ENCODE measurements at regions not wholly inside any gene's neighbourhood (a gene's known extent, or its start where the extent isn't known, plus 50 kb on each side); places are given as distances from the start of the nearest gene placed in this dataset.
"Not testable (repeated sequence)": the region's sequence is repeated elsewhere in the genome, so short reads cannot be mapped to it uniquely, and the experiment has no call there.

GRCh38 chr13:84760956-84761355 is 878.7 kb upstream of the SLITRK1 start:
- no peak for DNase-seq (ENCODE audit: low spot score)

GRCh38 chr13:84749126-84749525 is 866.9 kb upstream of the SLITRK1 start:
- no peak for DNase-seq (ENCODE audit: low spot score)

- DNase-seq (ENCODE audit: low spot score): no peak
Measured at GRCh38 chr13:84745051-84745551, 862.8 kb upstream of the SLITRK1 start.

DNA sequence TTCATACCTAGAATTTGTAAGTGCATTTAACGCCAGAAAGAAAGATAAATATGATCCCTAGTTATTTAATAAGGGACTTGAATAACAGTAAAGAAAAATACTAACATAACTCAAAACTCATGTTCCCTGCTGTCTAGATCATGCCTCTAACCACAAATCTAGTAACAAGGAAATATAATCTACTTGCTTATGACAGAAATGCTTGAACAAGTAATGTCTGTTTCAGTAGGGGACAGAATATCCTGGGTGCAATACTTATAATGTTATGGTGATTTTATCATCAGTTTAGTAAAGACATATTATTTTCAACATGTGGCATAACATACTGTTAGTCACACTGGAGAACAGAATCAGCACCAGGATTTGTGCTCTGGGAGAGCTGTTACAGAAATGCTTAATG is 861.9 kb upstream of the SLITRK1 start:
- DNase-seq (ENCODE audit: low spot score): no peak

DNA sequence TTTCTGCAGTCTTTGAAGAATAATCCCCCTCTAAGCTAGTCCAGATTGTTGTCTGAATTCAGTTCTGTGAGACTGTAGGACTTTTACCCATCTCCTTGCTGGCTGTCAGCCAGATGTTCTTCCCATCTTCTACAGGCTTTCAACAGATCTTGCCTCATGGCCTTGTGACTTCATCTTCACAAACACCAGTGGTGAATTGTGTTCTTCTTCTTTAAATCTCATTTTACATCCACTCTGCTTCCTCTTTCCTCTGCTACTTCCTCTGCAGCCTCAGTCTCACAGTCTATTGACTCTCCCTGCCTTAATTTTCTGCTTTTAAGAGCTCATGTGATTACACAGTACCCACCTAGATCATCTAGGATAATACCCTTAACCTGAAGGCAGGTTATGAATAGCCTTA is 859.0 kb upstream of the SLITRK1 start:
- no peak for DNase-seq (ENCODE audit: low spot score)

DNA sequence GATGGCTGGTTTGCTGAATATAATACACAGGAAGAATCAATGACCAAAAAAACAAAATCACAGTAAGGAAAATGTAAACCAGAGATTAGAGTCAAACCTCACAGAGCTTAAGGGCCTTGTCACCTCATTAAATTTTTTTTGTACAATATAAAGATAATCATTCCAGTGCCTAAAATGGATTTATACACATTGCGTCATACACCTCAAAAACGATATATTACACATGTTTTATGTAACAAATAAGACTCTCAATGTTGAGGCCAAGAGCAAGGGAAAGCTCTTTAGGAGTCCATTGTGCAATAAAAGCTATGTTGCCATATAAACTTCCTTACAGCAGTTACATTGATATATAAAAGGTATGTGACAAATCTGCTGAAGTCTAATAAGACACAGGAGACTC is 856.7 kb upstream of the SLITRK1 start:
- DNase-seq (ENCODE audit: low spot score): no peak

DNA sequence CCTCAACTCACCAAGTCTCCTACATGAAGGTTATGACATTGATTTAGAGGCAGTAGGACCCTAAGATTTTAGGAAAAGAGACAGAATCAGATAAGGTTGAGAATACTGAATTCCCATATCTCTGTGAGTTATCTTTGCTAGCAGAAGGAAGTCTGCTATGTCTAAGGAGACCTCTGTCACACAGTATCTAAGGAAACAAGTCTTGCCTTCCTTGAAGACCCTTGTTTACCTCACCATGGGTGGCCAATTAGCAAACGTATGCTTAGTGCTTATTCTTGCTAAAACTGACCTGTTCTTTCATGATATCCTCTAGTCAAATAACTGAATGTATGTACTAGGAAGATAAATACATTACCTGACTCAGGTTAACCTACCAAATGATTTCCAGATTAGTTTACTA is 855.4 kb upstream of the SLITRK1 start:
- DNase-seq (ENCODE audit: low spot score): no peak

GRCh38 chr13:84730376-84730775 is 848.1 kb upstream of the SLITRK1 start:
- no peak for DNase-seq (ENCODE audit: low spot score)

GRCh38 chr13:84705982-84706710 is 823.9 kb upstream of the SLITRK1 start:
- no peak for DNase-seq (ENCODE audit: low spot score)

DNA sequence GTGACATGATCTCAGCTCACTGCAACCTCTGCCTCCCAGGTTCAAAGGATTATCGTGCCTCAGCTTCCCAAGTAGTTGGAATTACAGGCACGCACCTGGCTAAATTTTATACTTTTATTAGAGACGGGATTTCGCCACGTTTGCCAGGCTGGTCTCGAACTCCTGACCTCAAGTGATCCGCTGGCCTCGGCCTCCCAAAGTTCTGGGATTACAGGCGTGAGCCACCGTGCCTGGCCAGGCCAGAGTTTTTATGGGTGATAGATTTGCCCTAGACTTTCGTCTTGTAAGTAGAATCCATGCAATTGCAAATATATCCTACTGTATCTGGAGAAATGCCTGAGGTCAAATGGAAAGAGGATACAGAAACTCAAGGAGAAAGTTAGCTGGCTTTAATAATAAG is 819.9 kb upstream of the SLITRK1 start:
- no peak for DNase-seq (ENCODE audit: low spot score)

DNA sequence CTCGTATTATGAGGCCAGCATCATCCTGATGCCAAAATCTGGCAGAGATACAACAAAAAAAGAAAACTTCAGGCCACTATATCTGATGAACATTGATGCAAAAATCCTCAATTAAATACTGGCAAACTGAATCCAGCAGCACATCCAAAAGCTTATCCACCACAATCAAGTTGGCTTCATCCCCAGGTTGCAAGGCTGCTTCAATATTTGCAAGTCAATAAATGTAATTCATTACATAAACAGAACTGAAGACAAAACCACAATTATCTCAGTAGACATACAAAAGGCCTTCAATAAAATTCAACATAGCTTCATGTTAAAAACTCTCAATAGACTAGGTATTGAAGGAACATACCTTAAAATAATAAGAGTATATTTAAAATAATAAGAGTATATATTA is 815.3 kb upstream of the SLITRK1 start:
- DNase-seq (ENCODE audit: low spot score): not testable (repeated sequence)

DNA sequence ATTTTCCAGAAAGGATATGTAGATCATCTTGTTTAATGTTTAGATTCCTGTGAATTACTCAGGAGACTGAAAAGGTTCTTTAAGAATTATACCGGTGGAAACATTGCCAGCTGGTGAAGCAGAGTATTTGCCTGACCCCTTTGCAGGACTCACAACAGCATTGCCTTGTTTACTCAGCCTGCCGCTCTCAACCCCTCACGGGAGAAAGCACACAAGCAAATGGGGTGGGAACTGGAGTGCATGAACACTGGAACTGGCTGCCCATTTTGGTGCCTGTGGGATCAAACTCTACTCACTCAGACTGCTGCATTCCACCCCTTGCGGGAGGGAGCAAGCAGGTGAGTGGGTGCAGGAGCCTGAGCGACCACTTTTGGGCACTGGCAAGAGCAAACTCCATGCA is 804.7 kb upstream of the SLITRK1 start:
- no peak for DNase-seq (ENCODE audit: low spot score)

- no peak for DNase-seq (ENCODE audit: low spot score)
Measured at GRCh38 chr13:84686458-84686857, 804.2 kb upstream of the SLITRK1 start.

GRCh38 chr13:84684804-84685203 is 802.5 kb upstream of the SLITRK1 start:
- DNase-seq (ENCODE audit: low spot score): no peak

DNA sequence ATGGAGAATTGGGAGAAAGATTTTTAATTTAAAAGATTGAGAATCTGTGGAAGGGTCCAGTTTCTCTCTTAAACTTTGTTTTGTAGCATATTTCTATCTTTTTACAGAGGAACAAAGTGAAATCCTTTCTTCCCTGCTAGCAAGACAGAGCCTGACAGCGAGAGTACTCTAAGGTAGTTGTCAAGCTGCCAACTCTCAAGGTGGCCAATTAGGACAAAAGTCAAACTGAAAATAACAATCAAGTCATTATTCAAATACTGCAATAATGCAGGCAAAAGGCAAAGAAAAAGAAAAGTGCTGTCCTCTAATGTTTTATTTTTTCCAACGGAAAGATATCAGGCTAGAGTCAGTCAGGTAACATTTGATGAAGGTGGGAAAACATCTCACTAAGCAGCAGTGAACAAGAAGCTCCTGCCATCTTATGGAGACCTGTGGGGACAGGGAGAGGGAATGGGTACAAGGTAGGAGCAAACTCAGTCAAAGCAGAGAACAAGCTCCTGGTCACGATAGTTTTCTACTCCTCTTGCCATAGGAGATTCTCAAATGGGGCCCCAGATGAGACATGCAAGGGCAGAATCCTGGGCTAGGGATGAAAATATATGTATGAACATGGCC is 801.9 kb upstream of the SLITRK1 start:
- DNase-seq (ENCODE audit: low spot score): no peak

GRCh38 chr13:84683448-84683847 is 801.2 kb upstream of the SLITRK1 start:
- DNase-seq (ENCODE audit: low spot score): no peak

DNA sequence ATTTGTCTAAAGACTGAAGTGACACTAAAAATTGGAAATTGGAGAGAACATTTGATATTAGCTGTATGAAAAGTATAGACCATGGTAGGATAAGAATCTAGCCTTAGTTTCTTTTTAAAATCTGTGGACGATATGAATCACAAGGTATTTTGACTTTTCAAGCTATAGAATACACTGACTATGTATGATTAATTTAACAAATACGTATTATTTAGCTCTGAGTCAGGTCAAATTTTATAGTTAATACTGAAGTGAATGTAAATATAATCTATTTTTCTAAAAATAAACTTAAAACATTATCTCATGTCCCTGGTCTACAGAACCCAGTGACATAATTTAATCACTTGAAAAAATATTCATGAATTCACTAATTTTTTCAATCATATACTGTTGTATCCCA is 795.6 kb upstream of the SLITRK1 start:
- DNase-seq (ENCODE audit: low spot score): no peak

DNA sequence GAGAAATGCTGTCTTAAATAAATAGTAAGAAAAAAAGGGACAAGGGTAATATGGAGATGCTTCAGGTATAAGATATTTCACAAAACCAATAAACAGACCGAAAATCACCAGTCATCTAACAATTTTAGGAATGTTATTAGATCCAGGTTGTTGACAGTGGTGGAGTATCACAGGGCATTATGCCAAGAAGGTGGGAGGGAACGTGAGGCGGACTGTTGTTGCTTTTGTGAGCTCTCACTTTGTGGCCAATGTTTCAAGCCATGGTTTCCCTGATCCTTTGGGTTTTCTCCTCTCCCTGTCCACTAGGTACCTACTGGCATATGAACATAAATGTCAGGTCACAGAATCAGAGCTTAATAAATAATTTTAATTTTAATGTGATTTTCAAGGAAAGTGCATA is 790.3 kb upstream of the SLITRK1 start:
- DNase-seq (ENCODE audit: low spot score): no peak

DNA sequence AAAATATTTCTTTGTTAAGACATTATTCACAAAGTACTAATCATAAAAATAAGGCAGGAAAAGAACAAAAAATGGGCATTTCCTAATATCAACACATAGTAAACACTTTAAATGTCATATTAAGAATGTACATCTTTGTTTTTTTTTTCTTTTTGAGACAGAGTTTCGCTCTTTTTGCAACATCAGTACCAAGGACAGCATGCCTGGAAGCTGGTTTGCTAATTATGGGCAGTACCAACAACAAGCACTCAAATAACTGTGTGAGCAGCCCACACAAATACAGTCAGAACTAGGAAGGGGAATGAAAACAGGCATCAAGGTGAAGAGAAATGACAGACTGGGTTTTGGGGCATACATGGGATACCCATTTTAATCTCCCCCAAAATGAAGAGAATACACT is 788.0 kb upstream of the SLITRK1 start:
- DNase-seq (ENCODE audit: low spot score): no peak

DNA sequence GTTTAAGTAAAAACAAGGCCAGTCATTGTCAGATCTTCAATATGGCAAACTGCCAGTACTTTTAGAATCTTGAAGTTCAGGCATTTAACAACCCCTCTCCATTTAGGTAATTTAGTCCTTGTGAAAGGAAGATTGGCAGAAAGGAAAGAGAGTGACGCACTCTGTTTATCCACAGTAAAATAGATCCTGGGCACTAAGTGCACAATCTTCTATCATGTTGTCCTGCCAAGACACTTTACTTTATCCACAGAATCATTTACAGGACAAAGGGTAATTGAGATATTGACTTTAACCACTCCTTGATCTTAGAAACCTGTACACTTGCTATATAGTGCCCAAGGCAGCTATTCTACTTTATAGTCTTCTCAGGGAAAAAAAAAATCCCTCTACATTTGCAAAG is 786.4 kb upstream of the SLITRK1 start:
- DNase-seq (ENCODE audit: low spot score): no peak

GRCh38 chr13:84662491-84662890 is 780.2 kb upstream of the SLITRK1 start:
- no peak for DNase-seq (ENCODE audit: low spot score)

- DNase-seq (ENCODE audit: low spot score): no peak
Measured at GRCh38 chr13:84661718-84662117, 779.4 kb upstream of the SLITRK1 start.

GRCh38 chr13:84659359-84659661 is 777.0 kb upstream of the SLITRK1 start:
- no peak for DNase-seq (ENCODE audit: low spot score)

All from A172 (cell line).